IPS-18a (cell line): ENCODE measurements at regions not wholly inside any gene's neighbourhood (a gene's known extent, or its start where the extent isn't known, plus 50 kb on each side); places are given as distances from the start of the nearest gene placed in this dataset.
A peak's percentile ranks its signal among the peaks of the same experiment; 100 is the strongest.

Experiments used
- H3K27ac ChIP-seq: one replicate; pipeline ENCODE4 v1.5.1; 2013; ENCODE audit warnings: low read length
- H3K27me3 ChIP-seq: one replicate; pipeline ENCODE4 v1.6.1; 2013; ENCODE audit warnings: mild to moderate bottlenecking, low read length; ENCODE audit not compliant: control insufficient read depth, insufficient read depth
- H3K36me3 ChIP-seq: one replicate; pipeline ENCODE4 v1.6.1; 2013; ENCODE audit warnings: low read depth, low read length; ENCODE audit not compliant: control insufficient read depth
- H3K4me1 ChIP-seq: one replicate; pipeline ENCODE4 v1.6.1; 2013; ENCODE audit warnings: low read depth, low read length; ENCODE audit not compliant: control insufficient read depth
- H3K4me3 ChIP-seq: one replicate; pipeline ENCODE4 v1.5.1; 2013; ENCODE audit warnings: low read length
- H3K9ac ChIP-seq: one replicate; pipeline ENCODE4 v1.6.1; 2013; ENCODE audit warnings: mild to moderate bottlenecking, low read length, moderate library complexity
- H3K9me3 ChIP-seq: one replicate; pipeline ENCODE4 v1.6.1; 2013; ENCODE audit warnings: low read depth, low read length; ENCODE audit not compliant: control insufficient read depth

DNA sequence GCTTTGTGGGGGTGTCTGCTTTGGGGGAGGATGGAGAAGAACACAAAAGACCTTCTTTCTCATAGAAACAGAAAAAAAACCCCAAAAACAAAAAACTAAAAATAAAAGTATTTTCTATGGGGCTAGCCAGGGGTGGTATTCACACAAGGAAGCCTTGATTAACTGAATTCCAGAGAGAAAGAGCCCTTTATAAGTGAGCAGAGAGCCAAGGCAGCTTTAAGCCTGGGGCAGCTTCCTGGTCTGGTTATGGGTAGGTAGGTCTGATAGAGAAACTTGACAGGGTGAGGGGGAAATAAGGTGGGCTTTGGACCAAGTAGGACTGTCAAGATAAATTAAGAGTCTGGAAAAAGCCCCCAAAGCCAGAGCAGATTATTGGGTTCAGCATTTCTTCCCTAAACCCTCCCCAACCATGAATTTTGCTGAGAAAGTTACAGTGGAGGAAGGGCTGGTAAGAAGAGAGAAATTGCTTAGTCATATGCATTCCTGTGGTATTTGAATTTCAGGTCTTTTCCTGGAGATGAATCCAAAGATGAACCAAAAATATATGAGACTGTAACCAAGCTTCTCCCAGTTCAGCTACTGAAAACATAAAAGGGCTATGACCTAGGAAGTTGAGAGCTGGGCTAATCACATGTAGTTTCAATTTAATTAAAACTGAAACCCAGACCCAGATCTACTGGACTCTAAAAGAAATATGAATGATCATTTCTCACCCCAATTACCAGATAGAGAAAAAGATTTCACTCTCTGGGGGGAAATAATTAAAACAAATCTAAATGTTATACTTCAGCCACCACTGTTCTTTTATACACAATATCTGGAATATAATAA, 144.8 kb downstream of the TBC1D30 start:
- Histone ChIP-seq H3K9me3 (no peaks in the 10 kb centered on the region), H3K4me3 (no peak overlapping the region), H3K27ac (no peak overlapping the region), H3K9ac (no peak overlapping the region), H3K36me3 (no peaks in the 10 kb centered on the region), H3K4me1 (peaks cover 4% of the 10 kb centered on the region), H3K27me3 (no peaks in the 10 kb centered on the region)

DNA sequence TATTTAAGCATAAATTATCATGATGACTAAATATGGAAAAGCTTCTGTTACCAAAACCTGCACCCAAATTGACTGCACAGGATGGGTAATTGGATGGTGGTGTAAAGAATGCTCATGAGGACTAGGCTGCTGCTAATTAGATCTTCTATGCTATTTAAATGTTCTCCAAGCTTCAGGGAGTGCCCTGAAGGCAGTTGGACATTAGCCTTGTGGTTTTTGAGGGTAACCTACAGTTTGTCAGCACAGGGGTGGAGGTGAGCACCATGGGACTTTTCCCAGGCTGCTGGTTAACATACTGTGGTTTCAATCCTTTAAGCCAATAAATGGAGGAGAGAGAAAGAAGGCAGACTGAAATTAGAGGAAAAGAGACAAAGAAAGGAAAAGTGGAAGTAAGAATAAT, 145.0 kb downstream of the WIF1 start:
- Histone ChIP-seq H3K4me3 (no peak overlapping the region), H3K9me3 (no peaks in the 10 kb centered on the region), H3K4me1 (no peaks in the 10 kb centered on the region), H3K27ac (no peak overlapping the region), H3K9ac (no peak overlapping the region), H3K36me3 (no peaks in the 10 kb centered on the region), H3K27me3 (no peaks in the 10 kb centered on the region)

DNA sequence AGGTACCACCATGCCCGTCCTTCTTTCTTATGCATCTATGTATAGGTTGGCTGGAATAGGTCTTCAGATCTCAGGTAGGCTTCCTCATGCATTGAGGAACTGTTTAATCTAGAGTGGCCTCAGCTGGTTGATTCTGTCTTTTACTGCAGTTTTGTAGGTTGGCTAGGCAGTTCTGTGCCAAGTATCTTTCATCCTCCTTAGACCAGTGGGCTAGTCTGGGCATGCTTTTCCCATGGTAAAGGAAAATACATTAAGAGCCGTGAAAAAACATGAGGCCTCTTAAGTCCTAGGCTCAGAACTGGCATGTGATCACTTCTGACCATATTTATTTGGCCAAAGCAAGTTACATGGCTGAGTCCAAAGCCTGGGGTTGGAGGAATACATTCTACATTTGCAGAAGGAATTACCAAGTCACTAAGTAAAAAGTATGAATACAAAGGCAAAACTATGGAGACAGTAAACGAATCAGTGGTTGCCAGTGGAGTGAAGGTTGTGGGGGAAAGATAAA, 137.3 kb downstream of the WIF1 start:
- no peak overlapping the region for H3K4me3 ChIP-seq
- H3K9ac ChIP-seq, result no peak overlapping the region
- H3K9me3 ChIP-seq, result no peaks in the 10 kb centered on the region
- no peak overlapping the region for H3K27ac ChIP-seq
- H3K4me1 ChIP-seq, result no peaks in the 10 kb centered on the region
- no peaks in the 10 kb centered on the region for H3K36me3 ChIP-seq
- H3K27me3 ChIP-seq, result no peaks in the 10 kb centered on the region

DNA sequence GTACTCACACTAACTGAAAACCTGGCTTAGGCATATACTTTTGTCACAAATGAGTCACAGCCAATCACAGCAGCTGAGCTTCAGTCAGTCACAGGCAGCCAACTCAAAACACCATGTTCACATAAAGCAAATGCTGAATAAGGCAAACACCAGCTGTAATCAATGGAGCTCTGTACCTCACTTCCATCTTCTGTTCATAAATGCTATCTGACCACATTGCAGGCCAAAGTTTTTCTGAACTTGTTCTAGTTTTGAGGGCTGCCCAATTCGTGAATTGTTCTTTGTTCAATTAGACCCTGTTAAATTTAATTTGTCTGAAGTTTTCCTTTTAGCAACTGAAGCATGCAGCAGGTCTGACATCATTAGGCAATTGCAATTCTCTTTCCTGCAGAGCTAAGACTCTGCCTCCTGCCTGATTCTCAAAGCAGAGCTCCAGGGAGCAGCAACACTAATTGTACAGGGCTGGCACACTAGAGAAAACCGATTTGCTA, 129.9 kb downstream of the WIF1 start:
- Histone ChIP-seq H3K36me3 (no peaks in the 10 kb centered on the region), H3K27ac (no peak overlapping the region), H3K4me1 (peaks cover 26% of the 10 kb centered on the region), H3K27me3 (no peaks in the 10 kb centered on the region), H3K9ac (no peak overlapping the region), H3K4me3 (peak overlapping the region; percentile 14), H3K9me3 (peaks cover 4% of the 10 kb centered on the region)

DNA sequence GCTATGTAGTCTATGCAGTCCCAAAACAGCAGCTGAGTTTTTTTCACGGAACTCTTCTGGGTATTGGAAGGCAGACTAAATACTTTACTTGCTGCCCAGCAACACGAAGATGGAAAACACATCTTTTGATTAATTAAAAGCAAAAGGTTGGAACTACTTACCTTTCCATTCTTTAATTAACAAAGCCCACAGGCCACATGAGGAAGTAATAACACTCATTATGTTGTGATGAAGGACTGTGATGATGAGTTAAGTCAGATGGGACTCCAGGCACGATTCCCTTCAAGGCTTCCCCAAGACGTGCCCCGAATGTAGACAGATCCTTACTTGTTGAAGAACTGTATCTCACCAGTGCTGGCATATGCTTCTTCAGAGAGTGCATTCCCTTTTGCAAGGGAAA, 129.0 kb downstream of the WIF1 start:
- H3K4me1 ChIP-seq, result peaks cover 26% of the 10 kb centered on the region
- H3K9ac ChIP-seq, result no peak overlapping the region
- H3K4me3 ChIP-seq, result peak overlapping the region; percentile 14
- H3K9me3 ChIP-seq, result peaks cover 4% of the 10 kb centered on the region
- H3K27me3 ChIP-seq, result no peaks in the 10 kb centered on the region
- H3K27ac ChIP-seq, result no peak overlapping the region
- H3K36me3 ChIP-seq, result no peaks in the 10 kb centered on the region

DNA sequence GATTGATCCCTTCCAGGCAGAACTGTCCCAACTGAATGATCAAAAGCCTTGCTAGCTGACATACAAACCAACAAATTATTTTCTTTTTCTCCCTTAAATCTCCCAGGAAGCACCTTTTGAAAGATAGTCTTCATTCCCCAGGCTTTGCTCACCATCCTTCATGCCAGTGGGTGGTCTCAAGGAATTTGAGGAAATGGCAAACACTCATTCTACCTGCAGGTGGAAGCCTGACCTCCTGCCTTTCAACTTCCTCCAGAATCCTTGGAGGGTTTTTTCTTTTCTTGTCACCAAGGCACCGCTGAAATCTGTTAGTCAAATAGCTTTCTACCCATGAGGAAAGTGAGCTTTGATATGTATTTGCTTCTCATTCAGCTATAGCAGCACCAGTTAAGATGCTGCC, 128.5 kb downstream of the WIF1 start:
- Histone ChIP-seq H3K9ac (no peak overlapping the region), H3K27me3 (no peaks in the 10 kb centered on the region), H3K27ac (no peak overlapping the region), H3K4me1 (peaks cover 26% of the 10 kb centered on the region), H3K36me3 (no peaks in the 10 kb centered on the region), H3K9me3 (peaks cover 4% of the 10 kb centered on the region), H3K4me3 (peak overlapping the region; percentile 14)

DNA sequence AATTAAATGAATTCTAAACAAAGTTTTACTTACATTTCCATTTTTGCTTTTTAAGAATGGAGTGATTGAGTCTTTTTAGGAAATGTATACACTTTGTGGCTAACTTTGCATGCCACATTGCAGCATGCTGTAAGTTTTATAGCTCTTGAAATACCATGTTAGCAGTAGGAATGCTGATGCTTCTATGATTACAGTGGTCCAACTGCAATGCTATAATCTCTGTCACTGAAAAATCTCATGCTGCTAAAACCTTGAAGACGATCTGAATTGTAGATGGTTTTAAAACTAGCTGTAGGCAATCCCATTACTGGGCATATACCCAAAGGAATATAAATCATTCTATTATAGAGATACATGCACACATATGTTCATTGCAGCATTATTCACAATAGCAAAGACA, 127.6 kb downstream of the WIF1 start:
- no peak overlapping the region for H3K27ac ChIP-seq
- peaks cover 4% of the 10 kb centered on the region for H3K9me3 ChIP-seq
- no peaks in the 10 kb centered on the region for H3K27me3 ChIP-seq
- peaks cover 26% of the 10 kb centered on the region for H3K4me1 ChIP-seq
- no peak overlapping the region for H3K9ac ChIP-seq
- H3K36me3 ChIP-seq, result no peaks in the 10 kb centered on the region
- H3K4me3 ChIP-seq, result no peak overlapping the region

DNA sequence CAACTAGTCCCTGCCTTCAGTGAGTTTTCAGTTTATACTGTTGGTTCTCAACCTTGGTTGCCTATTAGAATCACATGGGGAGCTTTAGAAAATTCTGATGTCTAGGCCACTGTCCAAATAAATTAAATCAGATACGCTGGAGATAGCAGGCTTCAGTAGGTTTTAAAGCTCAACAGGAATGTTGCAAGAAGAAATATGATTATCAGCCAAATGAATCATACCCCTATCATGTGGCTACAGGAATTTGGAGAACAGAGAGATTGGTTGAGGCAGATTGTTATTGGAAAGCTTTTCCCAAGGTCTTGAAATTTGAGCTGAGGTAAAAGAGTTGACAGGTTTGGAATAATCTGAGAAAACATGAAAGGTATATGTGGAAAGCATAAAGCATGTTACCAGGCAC, 125.3 kb downstream of the WIF1 start:
- Histone ChIP-seq H3K36me3 (no peaks in the 10 kb centered on the region), H3K4me1 (peaks cover 35% of the 10 kb centered on the region), H3K4me3 (no peak overlapping the region), H3K27ac (no peak overlapping the region), H3K27me3 (no peaks in the 10 kb centered on the region), H3K9me3 (peaks cover 4% of the 10 kb centered on the region), H3K9ac (no peak overlapping the region)

DNA sequence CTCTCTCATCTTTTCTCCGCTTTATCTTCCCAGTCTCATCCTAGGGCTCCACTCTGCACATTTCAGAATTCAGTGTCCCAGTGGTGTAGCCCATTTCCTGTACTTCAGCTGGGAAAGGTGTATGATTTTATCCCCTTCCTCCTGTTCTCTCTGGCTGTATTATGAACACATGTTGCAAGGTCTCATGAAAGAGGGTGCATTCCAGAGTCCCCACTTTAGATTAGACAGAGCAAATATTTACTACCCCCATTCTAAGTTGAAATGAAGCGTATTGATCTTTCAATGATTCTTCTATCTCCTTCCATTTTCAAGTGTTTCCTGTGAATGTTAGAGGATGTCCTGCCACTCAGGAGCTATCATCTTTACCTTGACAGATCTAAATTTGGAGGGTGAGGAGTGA, 123.2 kb downstream of the WIF1 start:
- H3K27me3 ChIP-seq, result no peaks in the 10 kb centered on the region
- H3K4me3 ChIP-seq, result no peak overlapping the region
- peaks cover 24% of the 10 kb centered on the region for H3K4me1 ChIP-seq
- no peak overlapping the region for H3K27ac ChIP-seq
- peaks cover 4% of the 10 kb centered on the region for H3K9me3 ChIP-seq
- H3K9ac ChIP-seq, result no peak overlapping the region
- no peaks in the 10 kb centered on the region for H3K36me3 ChIP-seq

DNA sequence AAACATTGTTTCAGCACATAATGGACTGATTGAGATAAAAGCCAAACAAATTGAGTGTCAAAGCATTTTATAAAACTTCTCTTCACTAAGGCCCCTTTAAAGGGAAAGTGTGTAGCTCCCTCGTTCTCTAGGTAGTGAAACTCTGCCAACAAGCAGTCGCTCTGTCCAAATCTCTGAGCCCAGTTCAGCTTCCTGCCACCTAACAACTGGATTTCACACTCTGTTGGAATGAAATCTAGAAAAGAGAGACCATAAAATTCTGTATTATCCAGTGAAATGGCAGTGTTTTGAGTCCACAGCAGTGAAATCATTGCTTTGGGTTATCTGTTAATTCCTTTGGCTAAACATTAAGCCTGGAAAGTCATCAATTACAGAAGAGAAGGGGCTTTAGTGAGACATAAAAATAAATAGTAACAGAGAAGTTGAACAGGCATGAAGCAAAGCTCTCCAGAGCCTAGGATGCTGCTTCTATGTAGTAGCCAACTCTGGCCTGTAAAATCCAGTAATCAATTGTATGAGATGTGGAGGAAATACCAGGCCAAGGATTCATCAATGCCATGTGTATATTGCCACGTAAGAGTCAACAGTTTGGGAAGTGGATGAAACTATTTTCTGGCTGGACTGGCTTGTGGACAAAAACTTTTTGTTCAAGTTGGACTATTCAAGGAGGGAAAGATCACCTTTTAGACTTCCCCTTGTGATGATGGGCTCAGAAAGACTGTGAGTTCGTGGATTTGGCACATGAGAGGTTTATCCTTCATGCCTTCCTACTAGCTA, 122.5 kb downstream of the WIF1 start:
- Histone ChIP-seq H3K27ac (no peak overlapping the region), H3K9ac (no peak overlapping the region), H3K27me3 (no peaks in the 10 kb centered on the region), H3K36me3 (no peaks in the 10 kb centered on the region), H3K4me1 (peaks cover 17% of the 10 kb centered on the region), H3K9me3 (peaks cover 4% of the 10 kb centered on the region), H3K4me3 (no peak overlapping the region)

DNA sequence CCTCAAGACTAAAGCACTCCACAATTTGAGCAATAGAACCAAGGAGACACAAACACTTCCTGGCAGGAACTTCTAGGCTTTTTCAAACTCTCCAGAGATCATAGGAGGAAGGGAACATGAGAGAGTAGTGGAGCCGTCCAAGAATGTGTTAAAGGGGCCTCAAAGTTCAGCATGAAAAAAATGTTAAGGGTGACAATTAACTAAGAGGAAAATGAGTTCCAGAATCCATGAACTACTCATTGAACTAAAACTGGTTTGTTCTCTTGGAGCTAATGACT, 122.0 kb downstream of the WIF1 start:
- H3K4me3 ChIP-seq, result no peak overlapping the region
- no peaks in the 10 kb centered on the region for H3K27me3 ChIP-seq
- peaks cover 14% of the 10 kb centered on the region for H3K4me1 ChIP-seq
- H3K36me3 ChIP-seq, result no peaks in the 10 kb centered on the region
- H3K9me3 ChIP-seq, result peaks cover 4% of the 10 kb centered on the region
- H3K27ac ChIP-seq, result no peak overlapping the region
- no peak overlapping the region for H3K9ac ChIP-seq
